ENCODE measurements at regions not wholly inside any gene's neighbourhood (a gene's known extent, or its start where the extent isn't known, plus 50 kb on each side); places are given as distances from the start of the nearest gene placed in this dataset.

DNA sequence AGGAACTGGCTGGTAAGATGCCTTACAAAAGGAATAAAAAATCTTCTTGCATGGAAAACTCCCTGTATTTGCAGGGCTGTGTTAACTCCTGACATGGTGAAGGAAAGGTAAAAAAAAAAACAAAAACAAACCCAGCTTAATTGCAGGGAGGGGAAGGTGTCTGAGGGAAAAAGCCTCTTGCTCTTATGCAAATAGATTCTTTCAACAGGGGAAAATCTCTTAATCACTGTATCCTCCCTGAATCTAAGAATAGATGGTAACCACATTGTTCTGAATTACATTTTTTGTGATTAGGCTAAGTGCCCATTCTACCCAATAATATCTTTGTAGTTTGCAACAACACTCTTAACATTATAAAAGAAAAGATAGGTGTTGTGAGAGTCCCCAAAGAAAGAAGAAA lies 172.6 kb downstream of the RBM46 start:
- TF ChIP-seq, protein P1, sequence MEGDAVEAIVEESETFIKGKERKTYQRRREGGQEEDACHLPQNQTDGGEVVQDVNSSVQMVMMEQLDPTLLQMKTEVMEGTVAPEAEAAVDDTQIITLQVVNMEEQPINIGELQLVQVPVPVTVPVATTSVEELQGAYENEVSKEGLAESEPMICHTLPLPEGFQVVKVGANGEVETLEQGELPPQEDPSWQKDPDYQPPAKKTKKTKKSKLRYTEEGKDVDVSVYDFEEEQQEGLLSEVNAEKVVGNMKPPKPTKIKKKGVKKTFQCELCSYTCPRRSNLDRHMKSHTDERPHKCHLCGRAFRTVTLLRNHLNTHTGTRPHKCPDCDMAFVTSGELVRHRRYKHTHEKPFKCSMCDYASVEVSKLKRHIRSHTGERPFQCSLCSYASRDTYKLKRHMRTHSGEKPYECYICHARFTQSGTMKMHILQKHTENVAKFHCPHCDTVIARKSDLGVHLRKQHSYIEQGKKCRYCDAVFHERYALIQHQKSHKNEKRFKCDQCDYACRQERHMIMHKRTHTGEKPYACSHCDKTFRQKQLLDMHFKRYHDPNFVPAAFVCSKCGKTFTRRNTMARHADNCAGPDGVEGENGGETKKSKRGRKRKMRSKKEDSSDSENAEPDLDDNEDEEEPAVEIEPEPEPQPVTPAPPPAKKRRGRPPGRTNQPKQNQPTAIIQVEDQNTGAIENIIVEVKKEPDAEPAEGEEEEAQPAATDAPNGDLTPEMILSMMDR (IDR thresholded peaks at IDR 0.05; ENCODE audit: poor library complexity), result no peak
- no peak for TF ChIP-seq EZH2 (IDR thresholded peaks at IDR 0.05; ENCODE audit: borderline replicate concordance)

Data from hepatocyte (in vitro differentiated cells).